K562 (cell line): ENCODE measurements at regions not wholly inside any gene's neighbourhood (a gene's known extent, or its start where the extent isn't known, plus 50 kb on each side); places are given as distances from the start of the nearest gene placed in this dataset.

ENCODE experiments used
- ATAC-seq: fragments of 200-7000 bp; cut with Tn5 transposase; 3 replicates; pipeline ENCODE4 v1.9.1; 2020; ENCODE audit warnings: moderate library complexity
- BruUV-seq: library from RNA; stranded (reverse); fragments of 400-500 nt; replicated peaks from 2 replicates; lab custom pipeline; 2021; lab: Mats Ljungman, UMichigan
- CTCF ChIA-PET: fragments of 300-600 bp; formaldehyde crosslinking; extraction: SDS; loops from one replicate; lab custom pipeline; 2021; ENCODE audit warnings: low intra/inter-chr PET ratio; lab: Yijun Ruan, JAX
- POLR2A ChIA-PET: fragments of 300-600, 350-650 bp; sonication (Branson Sonifier 250); formaldehyde crosslinking; extraction: SDS; loops from one replicate; lab custom pipeline; 2021; ENCODE audit warnings: antibody characterized with exemption, inconsistent platforms; lab: Yijun Ruan, JAX
- DNase-seq, 4 experiments: peaks; one replicate each; pipeline versions ENCODE4 v3.0.0 to v3.0.0-alpha.2; 2011 to 2018; ENCODE audit warnings: low spot score in 3 of 4, mixed read lengths in 3 of 4; ENCODE audit errors: extremely low read depth in 1 of 4
- FAIRE-seq: peaks from 2 replicates; lab custom pipeline; 2011; peaks lifted over from hg19 to GRCh38; lab: Jason Lieb, UNC
- H2AFZ ChIP-seq: 2 replicates; pipeline ENCODE4 v1.6.0; 2011; ENCODE audit warnings: low read depth, low read length, control low read depth, inconsistent platforms
- H3K27ac ChIP-seq: fragments of 200-600 bp; 3 replicates; pipeline ENCODE4 v1.8.0; 2011; ENCODE audit warnings: low read depth, mild to moderate bottlenecking, control low read depth, inconsistent platforms, low read length, moderate library complexity, mixed read lengths; ENCODE audit errors: extremely low read depth
- H3K27me3 ChIP-seq, 2 experiments: fragments of 300-600 bp in 1 of 2; 2 replicates in 1 of 2; 3 replicates in 1 of 2; pipeline versions ENCODE4 v1.6.0 to v1.8.0; 2011; ENCODE audit warnings: inconsistent platforms in 2 of 2, low read length in 2 of 2, mild to moderate bottlenecking in 1 of 2, mixed read lengths in 1 of 2, moderate library complexity in 1 of 2; ENCODE audit not compliant: control insufficient read depth in 2 of 2, insufficient read depth in 2 of 2
- H3K36me3 ChIP-seq: fragments of 300-600 bp; 3 replicates; pipeline ENCODE4 v1.8.0; 2011; ENCODE audit warnings: mild to moderate bottlenecking, low read length, inconsistent platforms; ENCODE audit not compliant: control insufficient read depth, insufficient read depth
- H3K4me1 ChIP-seq, 2 experiments: fragments of 200-600 bp in 1 of 2; replicated peaks in 1 of 2; 2 replicates in 1 of 2; 3 replicates in 1 of 2; pipeline versions ENCODE4 v1.5.1 to v1.8.0; 2011; ENCODE audit warnings: inconsistent platforms in 2 of 2, low read length in 2 of 2, mild to moderate bottlenecking in 1 of 2, mixed read lengths in 1 of 2, moderate library complexity in 1 of 2; ENCODE audit not compliant: control insufficient read depth in 2 of 2, insufficient read depth in 2 of 2
- H3K4me2 ChIP-seq: 2 replicates; pipeline ENCODE4 v1.6.1; 2011; ENCODE audit warnings: low read length, control low read depth, inconsistent platforms, mixed read lengths; ENCODE audit not compliant: insufficient read depth
- H3K4me3 ChIP-seq: fragments of 200-600 bp; sonication (generic), shearing (Covaris generic); 2 replicates; pipeline ENCODE4 v1.5.1; 2016; ENCODE audit warnings: control low read depth, inconsistent platforms
- H3K79me2 ChIP-seq: fragments of 200-600 bp; 3 replicates; pipeline ENCODE4 v1.8.0; 2011; ENCODE audit warnings: low read length, inconsistent platforms; ENCODE audit not compliant: control insufficient read depth, insufficient read depth
- H3K9ac ChIP-seq, 2 experiments: 2 replicates each; pipeline versions ENCODE4 v1.6.0 to v1.6.1; 2011; ENCODE audit warnings: low read depth in 2 of 2, low read length in 2 of 2, control low read depth in 1 of 2, inconsistent platforms in 1 of 2, mild to moderate bottlenecking in 1 of 2, mixed read lengths in 1 of 2; ENCODE audit not compliant: insufficient read depth in 1 of 2
- H3K9me1 ChIP-seq: one replicate; pipeline ENCODE4 v1.6.0; 2011; ENCODE audit warnings: inconsistent platforms, mild to moderate bottlenecking, low read length, moderate library complexity; ENCODE audit not compliant: control insufficient read depth, insufficient read depth
- H3K9me3 ChIP-seq: replicated peaks from 2 replicates; pipeline ENCODE4 v1.5.1; 2011; ENCODE audit warnings: low read depth, low read length, inconsistent platforms; ENCODE audit not compliant: control insufficient read depth, insufficient read depth
- H4K20me1 ChIP-seq: replicated peaks from 2 replicates; pipeline ENCODE4 v1.6.1; 2011; ENCODE audit warnings: low read length, inconsistent platforms, mixed read lengths; ENCODE audit not compliant: control insufficient read depth, insufficient read depth
- CTBP1 ChIP-seq: fragments of 450-650 bp; IDR thresholded peaks from 2 replicates; pipeline ENCODE4 v1.6.1; 2016; ENCODE audit warnings: borderline replicate concordance
- E2F3 ChIP-seq: fragments of 250-450 bp; sonication (Bioruptor Pico); IDR thresholded peaks from 2 replicates; pipeline ENCODE4 v1.4.0; 2020; ENCODE audit warnings: mild to moderate bottlenecking
- ETV1 ChIP-seq: fragments of 450-650 bp; conservative IDR thresholded peaks from 2 replicates; pipeline ENCODE4 v1.6.1; 2016; ENCODE audit warnings: missing genetic modification characterization, control low read depth, low read depth, missing compliant biosample characterization
- MITF ChIP-seq: IDR thresholded peaks from 2 replicates; pipeline ENCODE4 v1.6.1; 2014; ENCODE audit warnings: antibody characterized with exemption
- PREB ChIP-seq: sonication (generic); formaldehyde crosslinking; IDR thresholded peaks from 2 replicates; pipeline ENCODE4 v1.8.1; 2023; ENCODE audit warnings: mild to moderate bottlenecking, missing genetic modification reagents
- PYGO2 ChIP-seq: fragments of 450-650 bp; IDR thresholded peaks from 2 replicates; pipeline ENCODE4 v1.6.1; 2016; ENCODE audit warnings: mild to moderate bottlenecking, missing genetic modification characterization, moderate library complexity, missing compliant biosample characterization
- SIRT6 ChIP-seq: IDR thresholded peaks from one replicate; pipeline ENCODE4 v1.6.1; 2012; ENCODE audit warnings: low read depth, mild to moderate bottlenecking, control low read depth, inconsistent platforms, low read length, moderate library complexity
- SREBF2 ChIP-seq: sonication (generic); formaldehyde crosslinking; IDR thresholded peaks from 2 replicates; pipeline ENCODE4 v1.4.0; 2020; ENCODE audit warnings: mild to moderate bottlenecking, missing genetic modification reagents
- XRCC5 ChIP-seq: fragments of 200-400 bp; formaldehyde crosslinking; IDR thresholded peaks from 2 replicates; pipeline ENCODE4 v1.6.1; 2017; ENCODE audit warnings: low read depth, mild to moderate bottlenecking, low read length
- ZNF263 ChIP-seq: sonication (generic); formaldehyde crosslinking; IDR thresholded peaks from 2 replicates; pipeline ENCODE4 v1.8.0; 2022; ENCODE audit warnings: mild to moderate bottlenecking, missing genetic modification reagents, borderline replicate concordance
- ZNF311 ChIP-seq: fragments of 250-450 bp; sonication (Bioruptor Pico); IDR thresholded peaks from 2 replicates; pipeline ENCODE4 v1.4.0; 2020; ENCODE audit warnings: mild to moderate bottlenecking, moderate library complexity
- ZNF668 ChIP-seq: fragments of 250-450 bp; sonication (Bioruptor Pico); IDR thresholded peaks from 2 replicates; pipeline ENCODE4 v1.8.0; 2022; ENCODE audit warnings: mild to moderate bottlenecking, inconsistent platforms
- WGBS: fragments of 100-300 bp; shearing (Covaris generic); methylation state at CpG from one replicate; pipeline ENCODE4 v1.1.6; 2016; ENCODE audit warnings: low coverage, mixed read lengths; ENCODE audit not compliant: insufficient coverage; ENCODE audit errors: missing lambda C conversion rate; 5-methylcytosine and 5-hydroxymethylcytosine counted together
- in situ Hi-C: fragments of 300-500 bp; cut with MboI; formaldehyde crosslinking; loops from 4 replicates; pipeline ENCODE4 v1.15.0; 2018; ENCODE audit warnings: inconsistent platforms, mixed read lengths
- intact Hi-C: fragments of 100-400 bp; cut with micrococcal nuclease; formaldehyde crosslinking; loops from 2 replicates; pipeline ENCODE4 v1.14.2; 2022

GRCh38 chr16:19361587-19361986 is 56.1 kb upstream of the TMC5 start:
- H3K36me3 ChIP-seq = no peaks in the 10 kb centered on the region
- H3K4me2 ChIP-seq = no peak overlapping the region
- in situ Hi-C loops (no loop called here), intact Hi-C loops (no loop called here)
- DNase-seq = no peak
- H2AFZ ChIP-seq = no peak overlapping the region
- H3K9ac ChIP-seq = no peak overlapping the region
- 0% methylated on average over 2 of the region's 2 CpGs for WGBS
- CTCF ChIA-PET = no interaction called here
- no peaks in the 10 kb centered on the region for H3K9me1 ChIP-seq
- H3K9me3 ChIP-seq = no peaks in the 10 kb centered on the region
- no peak for ATAC-seq
- H3K79me2 ChIP-seq = no peaks in the 10 kb centered on the region
- no peaks in the 10 kb centered on the region for H4K20me1 ChIP-seq
- no peak for TF ChIP-seq ETV1 (tag)
- TF ChIP-seq PYGO2 = no peak
- TF ChIP-seq E2F3 (CRISPR knock-in tag) = no peak
- no peak for TF ChIP-seq PREB (CRISPR knock-in tag)
- TF ChIP-seq, all 486 proteins: peak for 0
- Histone ChIP-seq H3K4me1 (peaks cover 0 to 4% of the 10 kb centered on the region in 2 experiments; a peak in 1 of 5 replicates), H3K27ac (no peak overlapping the region), H3K27me3 (0 out of 5 replicates have a peak, but pooled peaks cover 0 to 10% of the 10 kb centered on the region in 2 experiments), H3K4me3 (no peak overlapping the region)
- POLR2A ChIA-PET = no interaction called here
- FAIRE-seq = no peak
- BruUV-seq = no TSS peak

- no peak overlapping the region for H3K27ac ChIP-seq
- intact Hi-C loops = no loop called here
- no TSS peak for BruUV-seq
- H3K36me3 ChIP-seq = no peaks in the 10 kb centered on the region
- H3K9me1 ChIP-seq = no peaks in the 10 kb centered on the region
- no peak overlapping the region for H3K4me3 ChIP-seq
- no peak for DNase-seq
- H3K4me1 ChIP-seq = no peaks in the 10 kb centered on the region
- WGBS = 0% methylated on average over 7 of the region's 7 CpGs
- no peak overlapping the region for H3K9ac ChIP-seq
- 0 out of 5 replicates have a peak, but pooled peaks cover 0 to 10% of the 10 kb centered on the region in 2 experiments for H3K27me3 ChIP-seq
- H3K9me3 ChIP-seq = no peaks in the 10 kb centered on the region
- POLR2A ChIA-PET = interaction anchor here (0.7 kb wide), 1 partner anchor 11 kb away, joined by 3 read pairs; no protein-coding TSS in a partner anchor
- no peak for ATAC-seq
- CTCF ChIA-PET = no interaction called here
- no peak for FAIRE-seq
- H4K20me1 ChIP-seq = no peaks in the 10 kb centered on the region
- in situ Hi-C loops = no loop called here
- no peak overlapping the region for H2AFZ ChIP-seq
- H3K4me2 ChIP-seq = no peak overlapping the region
- no peaks in the 10 kb centered on the region for H3K79me2 ChIP-seq
- TF ChIP-seq SREBF2 (CRISPR knock-in tag) (no peak), ZNF668 (no peak), MITF (no peak), SIRT6 (no peak), ZNF311 (no peak), CTBP1 (no peak), PREB (CRISPR knock-in tag) (no peak), ZNF263 (CRISPR knock-in tag) (no peak), XRCC5 (no peak)
These were observed 53.9 kb upstream of the TMC5 start for GRCh38 chr16:19363740-19364139.
